Natural killer cell (primary cell): ENCODE measurements at regions not wholly inside any gene's neighbourhood (a gene's known extent, or its start where the extent isn't known, plus 50 kb on each side); places are given as distances from the start of the nearest gene placed in this dataset.

Experiments
- ATAC-seq, 3 donors: fragments of 150-1000 bp in 2 of 3; fragments of 200-7000 bp in 1 of 3; cut with Tn5 transposase; 1 replicate in 1 of 3; 2 replicates in 2 of 3; pipeline ENCODE4 v1.10.0; 2021; ENCODE audit warnings: mild to moderate bottlenecking in 2 of 3, moderate library complexity in 2 of 3
- DNase-seq, 2 donors: peaks; one replicate each; pipeline versions ENCODE4 v3.0.0 to v3.0.0-alpha.2; 2013 to 2021; ENCODE audit warnings: mixed read lengths in 1 of 2
- H3K27ac ChIP-seq: one replicate; pipeline ENCODE4 v1.5.1; 2013; ENCODE audit warnings: mild to moderate bottlenecking, low read length
- H3K27me3 ChIP-seq: one replicate; pipeline ENCODE4 v1.6.1; 2013; ENCODE audit warnings: low read length; ENCODE audit not compliant: control insufficient read depth, insufficient read depth
- H3K36me3 ChIP-seq: one replicate; pipeline ENCODE4 v1.6.1; 2013; ENCODE audit warnings: low read length; ENCODE audit not compliant: control insufficient read depth, insufficient read depth
- H3K4me1 ChIP-seq: one replicate; pipeline ENCODE4 v1.6.1; 2013; ENCODE audit warnings: low read length; ENCODE audit not compliant: control insufficient read depth, insufficient read depth
- H3K4me3 ChIP-seq: one replicate; pipeline ENCODE4 v1.5.1; 2013; ENCODE audit warnings: low read length
- H3K9me3 ChIP-seq: one replicate; pipeline ENCODE4 v1.6.1; 2013; ENCODE audit warnings: low read length; ENCODE audit not compliant: control insufficient read depth, insufficient read depth
- H3K27ac Mint-ChIP-seq, 2 donors: one replicate each; pipeline ENCODE4 v1.8.0; 2022; ENCODE audit warnings: mild to moderate bottlenecking in 2 of 2, mixed read lengths in 2 of 2, moderate library complexity in 1 of 2
- H3K27me3 Mint-ChIP-seq, 2 donors: one replicate each; pipeline ENCODE4 v1.8.0; 2022; ENCODE audit warnings: low read depth in 2 of 2, mixed read lengths in 2 of 2
- H3K36me3 Mint-ChIP-seq: one replicate; pipeline ENCODE4 v1.8.0; 2022; ENCODE audit warnings: mixed read lengths
- H3K4me1 Mint-ChIP-seq, 2 donors: one replicate each; pipeline ENCODE4 v1.8.0; 2022; ENCODE audit warnings: mixed read lengths in 2 of 2
- H3K4me3 Mint-ChIP-seq: one replicate; pipeline ENCODE4 v1.8.0; 2022; ENCODE audit warnings: mild to moderate bottlenecking, moderate library complexity, mixed read lengths
- H3K9me3 Mint-ChIP-seq, 2 donors: one replicate each; pipeline ENCODE4 v1.8.0; 2022; ENCODE audit warnings: mixed read lengths in 2 of 2
- WGBS: methylation state at CpG from one replicate; pipeline ENCODE4 v1.1.7; 2013; ENCODE audit warnings: missing lambda C conversion rate; ENCODE audit not compliant: insufficient coverage; 5-methylcytosine and 5-hydroxymethylcytosine counted together
- intact Hi-C: fragments of 100-400 bp; cut with micrococcal nuclease; formaldehyde crosslinking; loops from one replicate; pipeline ENCODE4 v1.14.2; 2022
- TF ChIP-seq, protein P1 (sequence below): fragments of 200-600 bp; IDR thresholded peaks from one replicate; pipeline ENCODE4 v1.8.0; 2022; ENCODE audit warnings: antibody characterized with exemption

DNA sequence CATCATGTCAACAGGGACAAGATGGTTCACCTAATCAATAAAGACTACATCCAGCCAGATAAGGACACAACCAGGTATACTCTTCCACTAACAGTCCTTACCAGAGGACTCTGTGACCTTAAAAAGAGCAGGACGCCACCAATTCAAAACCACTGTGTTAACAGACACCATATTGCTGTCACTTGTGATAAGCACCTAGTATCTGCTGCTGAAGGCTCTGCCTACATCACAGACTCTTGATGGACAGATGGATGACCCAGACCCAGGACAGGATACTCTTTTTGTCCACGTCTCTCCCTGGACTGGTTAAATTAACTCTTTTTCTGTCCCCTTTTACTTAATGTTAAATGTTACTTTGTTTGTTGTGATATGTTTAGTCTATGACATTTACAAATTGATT is 586.2 kb upstream of the AGA start:
- Histone ChIP-seq H3K9me3 (peaks cover 3% of the 10 kb centered on the region), H3K27me3 (no peaks in the 10 kb centered on the region), H3K27ac (no peak overlapping the region), H3K36me3 (no peaks in the 10 kb centered on the region), H3K4me1 (no peaks in the 10 kb centered on the region), H3K4me3 (no peak overlapping the region)
- Mint-ChIP-seq H3K36me3 (no peaks in the 10 kb centered on the region), H3K4me1 (no peaks in the 10 kb centered on the region), H3K27me3 (no peaks in the 10 kb centered on the region), H3K4me3 (no peak overlapping the region), H3K9me3 (peaks cover 8 to 17% of the 10 kb centered on the region in 2 donors), H3K27ac (no peak overlapping the region)
- ATAC-seq: no peak
- intact Hi-C loops: no loop called here
- no peak for DNase-seq
- WGBS: 78% methylated on average over 1 of the region's 2 CpGs
- TF ChIP-seq, protein P1, sequence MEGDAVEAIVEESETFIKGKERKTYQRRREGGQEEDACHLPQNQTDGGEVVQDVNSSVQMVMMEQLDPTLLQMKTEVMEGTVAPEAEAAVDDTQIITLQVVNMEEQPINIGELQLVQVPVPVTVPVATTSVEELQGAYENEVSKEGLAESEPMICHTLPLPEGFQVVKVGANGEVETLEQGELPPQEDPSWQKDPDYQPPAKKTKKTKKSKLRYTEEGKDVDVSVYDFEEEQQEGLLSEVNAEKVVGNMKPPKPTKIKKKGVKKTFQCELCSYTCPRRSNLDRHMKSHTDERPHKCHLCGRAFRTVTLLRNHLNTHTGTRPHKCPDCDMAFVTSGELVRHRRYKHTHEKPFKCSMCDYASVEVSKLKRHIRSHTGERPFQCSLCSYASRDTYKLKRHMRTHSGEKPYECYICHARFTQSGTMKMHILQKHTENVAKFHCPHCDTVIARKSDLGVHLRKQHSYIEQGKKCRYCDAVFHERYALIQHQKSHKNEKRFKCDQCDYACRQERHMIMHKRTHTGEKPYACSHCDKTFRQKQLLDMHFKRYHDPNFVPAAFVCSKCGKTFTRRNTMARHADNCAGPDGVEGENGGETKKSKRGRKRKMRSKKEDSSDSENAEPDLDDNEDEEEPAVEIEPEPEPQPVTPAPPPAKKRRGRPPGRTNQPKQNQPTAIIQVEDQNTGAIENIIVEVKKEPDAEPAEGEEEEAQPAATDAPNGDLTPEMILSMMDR: no peak

DNA sequence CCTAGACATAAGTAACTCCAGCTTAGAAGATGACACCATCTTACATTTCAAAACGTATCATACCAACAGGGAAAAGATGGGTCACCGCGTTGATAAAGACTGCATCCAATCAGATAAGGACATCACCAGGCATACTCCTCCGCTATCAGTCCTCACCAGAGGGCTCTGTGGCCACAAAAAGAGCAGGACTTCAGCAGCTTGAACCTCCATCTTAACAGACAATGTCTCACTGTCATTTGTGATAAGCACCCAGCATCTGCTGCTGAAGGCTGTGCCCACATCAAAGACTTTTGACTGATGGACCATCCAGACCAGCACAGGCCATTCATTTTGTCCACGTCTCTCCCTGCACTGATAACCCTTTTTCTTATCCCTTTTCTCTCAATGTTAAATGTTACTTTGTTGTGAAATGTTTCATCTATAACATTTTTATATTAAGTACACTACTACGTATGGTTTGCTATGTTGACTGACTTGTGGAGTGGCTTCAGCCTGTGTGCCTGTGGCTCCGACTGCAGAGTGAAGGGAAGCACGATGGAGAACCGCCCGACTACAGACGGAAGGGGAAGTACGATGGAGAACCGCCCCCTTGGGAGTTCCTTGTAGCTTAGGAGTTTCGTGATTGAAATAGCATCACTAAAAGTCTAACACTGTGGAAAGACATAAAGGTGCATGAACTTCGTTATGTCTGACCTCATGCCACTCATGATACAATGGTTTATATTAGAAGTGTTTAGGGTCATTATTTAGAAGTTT is 595.4 kb upstream of the AGA start:
- peaks cover 12 to 21% of the 10 kb centered on the region in 2 donors for H3K9me3 Mint-ChIP-seq
- Histone ChIP-seq H3K4me1 (no peaks in the 10 kb centered on the region), H3K4me3 (no peak overlapping the region), H3K36me3 (no peaks in the 10 kb centered on the region), H3K9me3 (no peaks in the 10 kb centered on the region), H3K27me3 (no peaks in the 10 kb centered on the region), H3K27ac (no peak overlapping the region)
- no peaks in the 10 kb centered on the region for H3K27me3 Mint-ChIP-seq
- DNase-seq (no peak), ATAC-seq (no peak)
- TF ChIP-seq, protein P1: no peak
- H3K36me3 Mint-ChIP-seq: no peaks in the 10 kb centered on the region
- H3K27ac Mint-ChIP-seq: no peak overlapping the region
- H3K4me3 Mint-ChIP-seq: no peak overlapping the region
- no peaks in the 10 kb centered on the region for H3K4me1 Mint-ChIP-seq
- 87% methylated on average over 14 of the region's 15 CpGs for WGBS
- intact Hi-C loops: no loop called here

DNA sequence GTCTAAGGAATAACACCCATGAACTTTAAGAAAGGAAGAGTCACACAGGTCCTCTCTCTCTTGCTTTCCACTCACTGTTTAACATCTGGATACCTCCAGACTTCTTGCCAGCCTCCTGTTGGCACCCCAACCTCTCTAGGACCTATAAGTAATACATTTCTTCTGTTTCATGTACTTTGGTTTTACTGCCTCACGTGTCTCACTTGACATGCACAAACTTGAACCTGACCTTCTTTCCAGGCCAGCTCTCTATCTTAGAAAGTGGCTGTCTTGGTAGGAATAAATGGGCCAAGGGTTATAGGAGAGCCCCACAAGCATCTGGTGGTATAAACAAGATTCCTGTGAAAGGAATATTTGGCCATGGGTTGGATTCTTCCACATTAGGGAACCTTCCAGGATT is 614.8 kb upstream of the AGA start:
- Histone ChIP-seq H3K27ac (no peak overlapping the region), H3K9me3 (peaks cover 9% of the 10 kb centered on the region), H3K36me3 (no peaks in the 10 kb centered on the region), H3K27me3 (no peaks in the 10 kb centered on the region), H3K4me3 (no peak overlapping the region), H3K4me1 (no peaks in the 10 kb centered on the region)
- Mint-ChIP-seq H3K36me3 (peaks cover 3% of the 10 kb centered on the region), H3K4me1 (no peaks in the 10 kb centered on the region), H3K4me3 (no peak overlapping the region), H3K9me3 (peaks cover 7 to 14% of the 10 kb centered on the region in 2 donors), H3K27ac (no peak overlapping the region), H3K27me3 (no peaks in the 10 kb centered on the region)
- TF ChIP-seq, protein P1: no peak
- WGBS: 73% methylated on average over 1 of the region's 1 CpG
- ATAC-seq (no peak), DNase-seq (no peak)
- intact Hi-C loops: no loop called here

DNA sequence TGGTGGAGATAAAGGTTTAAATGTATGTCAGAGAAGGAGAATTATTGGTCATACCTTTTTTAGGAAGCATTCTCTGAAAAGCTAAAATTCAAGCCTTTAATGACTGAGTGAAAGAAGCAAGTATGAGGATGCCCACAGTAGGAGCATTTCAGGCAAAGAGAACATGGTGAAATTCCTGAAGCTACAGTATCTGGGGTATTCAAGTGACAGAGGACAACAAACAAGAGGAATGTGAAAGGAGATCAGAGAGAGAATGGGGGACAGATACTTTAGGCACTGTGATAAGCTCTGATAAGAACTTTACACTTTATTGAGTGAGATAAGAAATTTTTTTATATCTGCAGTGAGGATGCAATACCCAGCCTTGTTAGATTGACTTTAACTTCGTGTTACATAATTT is 621.3 kb upstream of the AGA start:
- intact Hi-C loops: no loop called here
- no peaks in the 10 kb centered on the region for H3K4me1 ChIP-seq
- no peaks in the 10 kb centered on the region for H3K27me3 Mint-ChIP-seq
- no peak overlapping the region for H3K4me3 Mint-ChIP-seq
- WGBS: no CpG with 5 or more reads among the region's 1 CpG
- peaks cover 8% of the 10 kb centered on the region for H3K9me3 ChIP-seq
- H3K36me3 Mint-ChIP-seq: no peaks in the 10 kb centered on the region
- H3K27ac ChIP-seq: no peak overlapping the region
- DNase-seq: no peak
- ATAC-seq: no peak
- H3K27ac Mint-ChIP-seq: no peak overlapping the region
- peaks cover 8 to 18% of the 10 kb centered on the region in 2 donors for H3K9me3 Mint-ChIP-seq
- no peaks in the 10 kb centered on the region for H3K36me3 ChIP-seq
- TF ChIP-seq, protein P1: no peak
- no peaks in the 10 kb centered on the region for H3K27me3 ChIP-seq
- no peaks in the 10 kb centered on the region for H3K4me1 Mint-ChIP-seq
- H3K4me3 ChIP-seq: no peak overlapping the region
